ENCODE measurements at regions not wholly inside any gene's neighbourhood (a gene's known extent, or its start where the extent isn't known, plus 50 kb on each side); places are given as distances from the start of the nearest gene placed in this dataset.
"Not testable (repeated sequence)": the region's sequence is repeated elsewhere in the genome, so short reads cannot be mapped to it uniquely, and the experiment has no call there.

- no peak for DNase-seq
Measured at GRCh38 chr2:84040281-84040680, 418.8 kb downstream of the SUCLG1 start.

DNA sequence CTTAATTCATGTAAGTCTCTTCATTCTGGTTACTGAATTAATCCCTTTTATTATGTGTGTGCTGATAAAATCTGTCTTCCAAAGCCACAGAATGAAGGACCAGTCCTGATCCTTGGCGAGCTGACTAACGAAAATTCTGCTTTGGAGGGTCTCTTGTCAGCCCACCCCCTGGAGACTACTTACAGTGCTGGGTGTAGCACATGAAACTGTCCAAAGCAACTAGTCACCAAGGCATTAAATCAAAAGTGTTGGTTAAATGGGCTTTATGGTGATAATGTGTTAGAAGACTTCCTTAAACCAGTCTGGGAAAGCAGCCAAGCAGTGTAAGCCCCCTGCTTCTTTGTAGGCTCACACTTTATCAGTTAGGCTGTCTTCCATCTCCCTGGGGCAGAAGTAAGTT is 420.2 kb downstream of the SUCLG1 start:
- no peak for DNase-seq

DNA sequence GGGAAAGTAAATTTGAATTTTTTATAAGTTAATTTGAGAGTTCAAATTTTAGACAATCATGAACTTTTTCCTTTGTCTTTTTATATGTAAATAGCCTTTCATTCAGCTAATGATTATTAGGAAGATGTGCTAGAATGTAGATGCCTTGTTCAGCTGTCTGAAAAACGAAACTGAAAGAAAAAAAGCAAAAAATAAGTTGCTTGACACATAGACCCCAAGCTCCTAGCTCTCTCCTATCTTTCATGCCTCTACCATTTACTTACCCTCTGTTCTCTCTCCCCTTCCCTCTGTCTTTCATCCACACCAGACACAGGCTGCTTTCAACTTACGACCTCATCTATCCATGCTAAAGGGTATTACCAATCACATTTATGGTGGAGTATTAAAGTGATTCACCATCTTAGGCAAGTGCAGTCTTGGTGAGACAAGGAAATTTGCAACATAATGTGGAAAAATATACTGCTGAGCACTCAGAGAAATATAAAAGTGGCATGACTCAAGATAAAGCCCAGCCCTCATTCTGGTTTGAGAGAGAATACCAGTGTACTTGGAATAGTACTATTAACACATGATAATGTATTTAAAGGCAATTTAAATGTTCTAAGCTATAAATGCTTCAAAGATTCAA is 425.6 kb downstream of the SUCLG1 start:
- DNase-seq = no peak

DNA sequence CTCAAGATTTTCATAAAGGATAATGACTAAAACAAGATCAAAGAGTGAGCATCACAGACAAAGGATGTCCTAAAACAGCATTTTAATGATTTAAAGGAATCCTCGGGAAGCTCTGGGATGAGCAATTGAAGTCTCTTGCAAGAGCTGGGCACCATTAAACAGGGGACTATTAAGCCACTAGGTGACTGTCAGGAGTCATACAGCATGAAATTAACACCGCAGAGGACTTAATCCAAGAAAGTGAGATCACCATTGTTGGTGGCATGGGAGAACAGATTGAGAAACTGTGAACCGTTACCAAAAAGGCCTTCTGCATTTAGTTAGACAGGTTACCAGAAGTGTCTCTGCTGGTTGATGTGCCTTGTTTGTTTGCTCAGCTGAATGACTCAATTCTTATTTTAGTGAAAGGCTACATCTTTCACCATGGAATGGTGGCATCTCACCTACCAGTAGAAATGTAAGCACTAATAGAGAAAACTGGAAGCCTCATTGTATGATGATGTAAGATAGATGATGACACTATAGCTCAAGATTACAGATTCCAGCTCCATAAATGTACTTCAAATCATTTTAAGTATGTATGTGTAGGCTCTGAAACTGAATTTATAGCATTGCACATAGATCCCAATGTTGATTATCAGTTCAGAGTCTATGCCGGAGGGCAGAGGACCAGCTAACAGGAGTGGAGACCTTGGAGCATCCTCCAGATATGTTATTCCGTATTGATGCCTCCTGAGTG is 427.6 kb downstream of the SUCLG1 start:
- no peak for DNase-seq

GRCh38 chr2:84029903-84030575 is 429.0 kb downstream of the SUCLG1 start:
- DNase-seq = no peak

DNA sequence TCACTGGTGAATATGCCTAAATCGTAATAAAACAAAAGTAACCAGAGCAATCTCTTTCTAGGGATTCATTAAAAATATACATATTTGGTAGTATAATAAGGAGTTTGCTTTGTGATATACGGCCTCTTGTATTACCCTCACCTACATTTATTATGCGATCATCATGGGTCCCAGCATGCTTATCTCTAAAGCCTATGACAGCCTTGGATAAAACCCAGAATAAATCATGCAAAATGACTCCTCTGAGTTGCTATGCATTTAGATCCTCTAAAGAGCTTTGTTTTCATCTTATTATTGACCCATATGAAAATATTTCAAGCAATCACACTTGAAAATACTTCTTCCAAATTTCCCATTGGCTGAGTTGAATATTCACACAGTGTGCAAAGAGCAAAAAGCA is 432.3 kb downstream of the SUCLG1 start:
- no peak for DNase-seq

GRCh38 chr2:84022810-84023431 is 436.2 kb downstream of the SUCLG1 start:
- peak; percentile 30 for DNase-seq

DNA sequence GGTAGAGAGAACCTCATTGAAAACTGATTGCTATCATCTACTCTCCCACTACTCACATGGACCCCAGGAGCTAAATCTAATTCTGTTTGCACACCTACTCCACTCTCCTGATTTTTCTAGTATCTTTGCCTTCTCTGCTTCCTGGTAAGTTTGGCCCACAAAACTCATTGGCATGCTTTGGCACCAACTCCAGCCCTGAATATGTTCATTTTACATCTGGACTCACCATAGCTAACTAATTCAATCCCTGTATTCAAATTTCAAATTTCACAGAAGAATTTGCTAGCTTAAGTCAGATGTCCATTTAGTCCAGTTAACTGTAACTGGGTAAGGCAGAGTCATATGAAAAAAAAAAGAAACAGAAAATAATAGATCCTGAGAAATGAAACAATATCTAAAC is 442.1 kb downstream of the SUCLG1 start:
- no peak for DNase-seq

DNA sequence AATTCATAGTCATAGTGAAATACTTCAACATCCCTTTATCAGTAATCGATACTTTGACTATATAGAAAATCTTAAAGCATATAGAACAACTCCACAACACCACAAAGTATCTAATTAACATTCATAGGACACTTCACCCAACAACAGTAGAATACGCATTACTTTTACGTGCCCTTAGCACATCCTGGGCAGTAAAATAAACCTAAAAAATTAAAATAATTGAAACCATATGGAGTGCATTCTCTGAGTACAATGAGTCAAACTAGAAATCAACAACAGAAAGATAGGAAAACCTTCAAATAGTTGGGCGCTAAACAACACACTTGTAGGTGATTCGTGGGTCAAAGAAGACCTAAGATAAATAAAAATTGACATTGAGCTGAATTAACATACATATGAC is 442.9 kb downstream of the SUCLG1 start:
- no peak for DNase-seq

DNA sequence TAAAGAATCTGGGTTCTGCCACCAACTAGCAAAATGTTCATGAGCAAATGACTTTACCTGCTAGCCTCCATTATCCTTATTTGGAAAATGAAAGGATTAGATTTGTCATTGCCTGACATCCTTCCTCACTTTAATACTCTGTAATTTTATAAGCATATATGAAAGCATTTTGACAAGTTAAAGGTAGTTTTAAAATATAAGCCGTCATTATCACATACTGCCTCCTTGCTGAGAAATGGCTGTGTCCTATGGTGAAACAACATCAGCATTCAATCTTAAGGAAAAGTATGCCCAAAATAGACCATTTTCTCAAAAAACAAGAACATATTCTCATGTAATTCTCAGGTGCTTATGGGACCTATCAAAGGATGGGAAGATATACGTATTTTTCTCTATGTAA is 461.2 kb downstream of the SUCLG1 start:
- no peak for DNase-seq

- no peak for DNase-seq
Measured at GRCh38 chr2:83994633-83995179, 464.4 kb downstream of the SUCLG1 start.

DNA sequence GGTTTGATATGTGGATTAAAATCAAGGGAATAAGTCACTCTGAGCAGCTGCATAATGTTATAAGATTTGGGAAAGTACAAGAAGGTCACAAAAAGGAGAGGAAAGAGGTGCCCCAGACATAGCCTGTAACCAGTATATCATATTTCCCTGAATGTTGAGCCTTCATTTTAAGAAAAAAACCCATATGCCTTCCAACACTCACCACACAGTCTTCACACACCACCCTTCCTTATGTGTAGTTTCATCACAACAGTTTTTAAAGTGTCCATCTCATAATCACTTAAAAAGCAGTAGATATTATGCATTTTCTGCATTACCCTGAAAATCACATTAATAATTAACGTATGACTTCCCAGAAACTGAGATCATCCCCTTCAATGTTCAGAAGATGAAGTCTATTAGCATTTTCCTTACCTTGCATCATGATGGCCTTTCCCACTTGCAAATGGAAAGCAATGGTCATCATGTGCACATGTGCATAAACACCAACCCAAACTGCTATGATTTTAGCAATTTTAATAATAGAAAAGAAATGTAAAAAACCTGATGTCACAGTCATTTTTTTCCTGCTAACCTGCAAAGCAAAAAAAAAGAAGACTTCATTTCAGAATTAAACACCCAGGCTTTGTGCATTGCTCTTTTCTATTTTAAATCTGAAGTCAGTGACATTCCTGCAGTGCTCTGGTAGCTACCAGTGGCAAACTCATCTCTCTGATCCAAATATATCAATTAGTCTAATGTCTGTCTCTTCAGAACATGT is 465.0 kb downstream of the SUCLG1 start:
- no peak for DNase-seq

DNA sequence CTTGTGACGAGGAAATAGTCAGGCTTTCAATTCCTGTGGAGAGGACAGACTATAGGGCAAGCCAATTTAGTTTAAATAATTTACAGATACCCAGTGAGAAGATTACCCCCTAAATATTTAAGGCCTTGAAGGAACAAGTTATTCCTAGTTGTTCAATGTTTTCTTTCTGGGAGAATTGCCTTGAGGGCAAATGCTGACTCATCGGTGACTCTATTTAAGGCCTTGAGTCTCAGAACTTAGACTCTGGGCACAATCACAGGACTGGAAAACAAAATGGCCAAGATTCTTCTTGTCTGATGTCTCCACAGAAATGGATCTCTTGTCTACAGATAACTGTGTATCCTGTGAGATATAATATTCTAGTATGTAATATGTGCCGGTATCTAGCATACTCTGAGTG is 467.1 kb downstream of the SUCLG1 start:
- no peak for DNase-seq

- no peak for DNase-seq
Measured at GRCh38 chr2:83990636-83991035, 468.4 kb downstream of the SUCLG1 start.

- DNase-seq = not testable (repeated sequence)
Measured at GRCh38 chr2:83976628-83977027, 482.5 kb downstream of the SUCLG1 start.

- no peak for DNase-seq
Measured at GRCh38 chr2:83972128-83972527, 487.0 kb downstream of the SUCLG1 start.

DNA sequence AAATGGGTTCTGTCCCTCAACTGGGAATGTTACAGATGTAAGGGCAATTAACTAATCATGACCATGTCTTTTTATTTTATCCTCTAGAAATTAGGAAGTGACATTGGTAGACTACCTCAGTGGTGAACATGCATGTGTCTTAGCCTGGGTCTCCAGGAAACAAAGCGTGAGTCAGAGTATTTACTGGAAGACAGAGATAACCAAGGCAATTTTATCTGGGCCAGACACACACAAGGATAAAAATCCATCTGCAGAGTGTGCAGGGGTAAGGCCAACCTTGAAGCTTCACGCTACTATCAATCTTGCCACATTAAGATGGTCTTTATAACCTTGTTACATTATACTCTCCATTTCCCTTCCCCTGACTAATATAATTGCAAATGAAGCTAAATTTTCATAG is 487.5 kb downstream of the SUCLG1 start:
- DNase-seq = no peak

- DNase-seq = no peak
Measured at GRCh38 chr2:83970217-83970929, 488.7 kb downstream of the SUCLG1 start.

- no peak for DNase-seq
Measured at GRCh38 chr2:83969085-83969484, 490.0 kb downstream of the SUCLG1 start.

- DNase-seq = no peak
Measured at GRCh38 chr2:83967854-83968253, 491.2 kb downstream of the SUCLG1 start.

GRCh38 chr2:83966946-83967345 is 492.1 kb downstream of the SUCLG1 start:
- not testable (repeated sequence) for DNase-seq

- no peak for DNase-seq
Measured at GRCh38 chr2:83961512-83961911, 497.6 kb downstream of the SUCLG1 start.
